ENCODE measurements at regions not wholly inside any gene's neighbourhood (a gene's known extent, or its start where the extent isn't known, plus 50 kb on each side); places are given as distances from the start of the nearest gene placed in this dataset.

DNA sequence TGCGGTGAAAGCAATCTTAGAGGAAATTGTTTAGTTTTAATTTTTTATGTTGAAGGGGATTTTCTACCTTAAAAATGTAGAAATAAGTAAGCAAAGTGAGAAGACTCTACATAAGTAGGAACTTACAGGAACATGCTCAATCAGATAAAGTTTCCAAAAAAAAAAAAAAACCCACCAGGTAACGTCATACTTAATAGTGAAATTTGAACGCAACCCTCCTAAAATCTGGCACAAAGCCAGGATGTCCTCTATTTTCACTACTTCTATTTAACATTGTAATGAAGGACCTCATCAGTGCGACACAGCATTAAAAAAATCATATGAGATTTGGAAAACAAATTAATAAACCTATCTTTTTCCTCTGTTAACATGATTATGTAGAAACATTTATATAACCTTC, 135.0 kb upstream of the FAT4 start:
- TF ChIP-seq, protein P1, sequence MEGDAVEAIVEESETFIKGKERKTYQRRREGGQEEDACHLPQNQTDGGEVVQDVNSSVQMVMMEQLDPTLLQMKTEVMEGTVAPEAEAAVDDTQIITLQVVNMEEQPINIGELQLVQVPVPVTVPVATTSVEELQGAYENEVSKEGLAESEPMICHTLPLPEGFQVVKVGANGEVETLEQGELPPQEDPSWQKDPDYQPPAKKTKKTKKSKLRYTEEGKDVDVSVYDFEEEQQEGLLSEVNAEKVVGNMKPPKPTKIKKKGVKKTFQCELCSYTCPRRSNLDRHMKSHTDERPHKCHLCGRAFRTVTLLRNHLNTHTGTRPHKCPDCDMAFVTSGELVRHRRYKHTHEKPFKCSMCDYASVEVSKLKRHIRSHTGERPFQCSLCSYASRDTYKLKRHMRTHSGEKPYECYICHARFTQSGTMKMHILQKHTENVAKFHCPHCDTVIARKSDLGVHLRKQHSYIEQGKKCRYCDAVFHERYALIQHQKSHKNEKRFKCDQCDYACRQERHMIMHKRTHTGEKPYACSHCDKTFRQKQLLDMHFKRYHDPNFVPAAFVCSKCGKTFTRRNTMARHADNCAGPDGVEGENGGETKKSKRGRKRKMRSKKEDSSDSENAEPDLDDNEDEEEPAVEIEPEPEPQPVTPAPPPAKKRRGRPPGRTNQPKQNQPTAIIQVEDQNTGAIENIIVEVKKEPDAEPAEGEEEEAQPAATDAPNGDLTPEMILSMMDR (conservative IDR thresholded peaks at IDR 0.05) = no peak
- TF ChIP-seq ZFX (IDR thresholded peaks at IDR 0.05) = no peak
